NOMO-1 treated with DMSO at 0.1 percent for 48 hours (cell line): ENCODE measurements at regions not wholly inside any gene's neighbourhood (a gene's known extent, or its start where the extent isn't known, plus 50 kb on each side); places are given as distances from the start of the nearest gene placed in this dataset.
"Not testable (repeated sequence)": the region's sequence is repeated elsewhere in the genome, so short reads cannot be mapped to it uniquely, and the experiment has no call there.

Experiments used
- DNase-seq: peaks from one replicate; lab custom pipeline; 2025; ENCODE audit not compliant: unreplicated experiment; lab: John Stamatoyannopoulos, UW

DNA sequence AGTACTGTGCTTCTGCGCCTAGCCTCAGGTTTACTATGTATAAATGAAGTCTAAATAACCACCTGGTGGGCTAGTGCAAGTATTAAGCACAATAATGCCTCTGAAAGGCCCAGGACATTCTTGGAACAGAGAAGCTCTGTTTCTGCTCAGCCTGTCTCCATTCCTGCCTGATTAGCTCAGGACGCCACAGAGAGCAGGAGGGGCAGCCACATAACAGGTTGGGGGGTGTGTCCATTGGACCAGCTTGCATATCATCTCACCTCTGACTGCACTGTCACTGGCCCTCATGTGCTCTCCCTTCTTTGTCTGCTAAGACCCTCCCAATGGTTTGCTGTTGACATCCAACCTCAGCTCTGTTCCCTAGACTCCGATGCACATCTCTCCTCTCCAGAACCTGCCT, 52.8 kb upstream of the IKZF1 start:
- no peak for DNase-seq

- DNase-seq = no peak
Measured at GRCh38 chr7:50246551-50246950, 58.0 kb upstream of the IKZF1 start.

DNA sequence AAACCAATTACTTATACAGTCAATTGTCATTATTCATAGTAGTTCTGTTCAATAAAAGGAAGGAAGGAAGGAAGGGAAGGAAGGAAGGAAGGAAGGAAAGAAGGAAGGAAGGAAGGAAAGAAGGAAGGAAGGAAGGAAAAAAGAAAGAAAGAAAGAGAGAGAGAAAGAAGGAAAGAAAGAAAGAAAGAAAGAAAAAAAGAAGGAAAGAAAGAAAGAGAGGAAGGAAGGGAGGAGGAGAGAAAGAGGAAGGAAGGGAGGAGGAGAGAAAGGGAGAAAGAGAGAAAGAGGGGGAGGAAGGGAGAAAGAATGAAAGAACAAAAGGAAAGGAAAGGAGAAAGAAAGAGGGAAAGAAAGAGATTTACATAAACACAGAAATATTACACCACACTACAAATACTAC, 62.4 kb upstream of the IKZF1 start:
- DNase-seq = not testable (repeated sequence)

GRCh38 chr7:50240699-50241098, 63.8 kb upstream of the IKZF1 start:
- DNase-seq = not testable (repeated sequence)

GRCh38 chr7:50229964-50230363, 74.6 kb upstream of the IKZF1 start:
- DNase-seq = peak; percentile 38

DNA sequence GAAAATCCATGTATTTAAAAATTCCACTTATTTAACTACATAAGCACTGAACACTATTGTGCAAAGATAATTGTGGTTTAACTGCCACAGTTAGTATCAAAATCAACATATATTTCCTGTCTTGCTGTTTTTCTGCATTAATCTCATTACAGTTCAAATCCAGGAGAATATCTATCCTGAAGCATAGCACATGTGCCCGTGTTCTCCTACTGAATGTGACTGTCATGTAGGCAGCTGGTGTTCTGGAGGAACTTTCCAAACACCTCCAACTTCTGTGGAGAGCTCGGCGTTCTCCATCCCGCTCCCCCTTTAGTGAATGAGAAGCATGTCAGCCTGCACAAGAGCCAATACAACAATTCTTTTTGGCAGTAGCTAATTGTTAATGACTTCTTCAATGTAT, 76.4 kb upstream of the IKZF1 start:
- no peak for DNase-seq

DNA sequence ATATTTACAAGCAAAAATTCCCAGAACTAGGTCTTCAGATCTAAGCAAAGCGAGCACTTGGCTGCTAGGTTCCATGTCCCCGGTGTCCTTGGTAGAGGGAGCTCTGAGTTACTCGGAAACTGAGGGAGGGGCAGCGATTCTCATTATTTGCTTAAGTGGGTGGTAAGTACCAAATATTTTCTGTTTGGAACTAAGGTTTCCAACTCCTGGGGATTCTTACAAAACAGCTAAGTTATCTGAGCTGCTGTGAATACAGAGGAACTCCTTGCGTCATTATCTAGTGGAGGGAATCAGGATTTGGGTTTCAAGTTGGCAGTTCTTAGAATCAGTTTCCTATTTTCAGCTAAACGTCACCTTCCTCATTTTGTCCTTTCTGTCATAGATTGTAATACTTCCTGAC, 76.8 kb upstream of the IKZF1 start:
- DNase-seq = peak; percentile 69

- DNase-seq = no peak
Measured at GRCh38 chr7:50226669-50227068, 77.8 kb upstream of the IKZF1 start.

- DNase-seq = peak; percentile 22
Measured at GRCh38 chr7:50226145-50226544, 78.4 kb upstream of the IKZF1 start.

GRCh38 chr7:50221433-50221832, 83.1 kb upstream of the IKZF1 start:
- DNase-seq = no peak

DNA sequence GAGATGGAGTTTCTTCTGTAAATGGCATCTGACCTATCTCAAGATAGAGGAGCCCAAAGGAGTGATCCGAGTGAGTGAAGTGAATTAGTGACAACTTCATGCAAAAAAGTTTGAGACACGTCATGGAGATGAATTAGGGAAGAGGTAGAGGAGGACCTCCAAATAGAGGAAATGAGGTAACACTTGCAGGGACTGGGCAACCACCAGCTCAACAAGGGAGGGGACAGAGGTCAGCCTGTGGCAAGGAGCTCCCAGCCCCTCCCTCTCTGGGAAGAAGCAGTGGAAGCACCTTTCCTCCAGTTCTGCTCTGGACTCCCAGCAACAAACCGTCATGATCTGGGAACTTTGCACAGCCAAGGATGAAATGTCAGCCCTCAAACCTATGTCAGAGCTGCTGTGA, 83.5 kb upstream of the IKZF1 start:
- DNase-seq = peak; percentile 75

- peak; percentile 75 for DNase-seq
Measured at GRCh38 chr7:50220273-50220672, 84.2 kb upstream of the IKZF1 start.

GRCh38 chr7:50217821-50218281, 86.7 kb upstream of the IKZF1 start:
- peak; percentile 93 for DNase-seq

DNA sequence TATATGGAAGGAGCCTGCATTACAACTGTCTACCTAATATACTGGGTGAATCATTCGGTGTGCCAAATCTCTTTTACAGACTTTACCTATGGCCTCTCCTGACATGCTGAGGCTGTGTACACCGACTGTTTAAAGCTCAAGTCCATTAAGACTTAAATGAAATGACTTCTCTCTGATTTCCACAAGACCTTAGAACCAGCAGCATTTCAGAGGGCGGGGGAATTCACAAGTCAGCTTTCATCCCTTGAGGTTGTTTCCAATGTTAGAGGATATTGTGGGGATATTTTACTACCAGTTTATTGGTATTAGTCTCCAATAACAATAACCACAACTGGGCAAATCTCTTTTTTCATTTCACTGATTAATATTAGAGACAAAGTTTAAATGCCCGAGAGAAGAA, 87.1 kb upstream of the IKZF1 start:
- DNase-seq = no peak

DNA sequence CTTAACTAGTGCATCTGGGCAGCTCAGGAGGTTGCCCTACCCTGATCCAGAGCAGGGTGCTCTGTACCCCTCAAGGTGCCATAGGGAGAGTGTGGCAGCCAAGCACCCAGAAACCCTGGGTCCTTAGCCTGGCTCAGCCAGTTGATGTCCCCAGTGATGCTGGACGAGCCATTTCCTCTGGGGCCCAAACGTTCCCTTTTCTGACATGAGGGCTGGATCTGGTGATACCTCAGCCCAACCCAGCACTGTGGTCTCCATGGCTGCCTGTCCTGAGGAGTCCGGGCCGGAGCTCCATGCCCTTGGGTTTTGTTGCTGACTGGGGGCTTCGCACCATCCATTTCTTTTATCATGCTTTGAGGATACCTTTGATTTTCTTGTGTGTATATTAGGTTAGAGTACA, 87.9 kb upstream of the IKZF1 start:
- DNase-seq = no peak

DNA sequence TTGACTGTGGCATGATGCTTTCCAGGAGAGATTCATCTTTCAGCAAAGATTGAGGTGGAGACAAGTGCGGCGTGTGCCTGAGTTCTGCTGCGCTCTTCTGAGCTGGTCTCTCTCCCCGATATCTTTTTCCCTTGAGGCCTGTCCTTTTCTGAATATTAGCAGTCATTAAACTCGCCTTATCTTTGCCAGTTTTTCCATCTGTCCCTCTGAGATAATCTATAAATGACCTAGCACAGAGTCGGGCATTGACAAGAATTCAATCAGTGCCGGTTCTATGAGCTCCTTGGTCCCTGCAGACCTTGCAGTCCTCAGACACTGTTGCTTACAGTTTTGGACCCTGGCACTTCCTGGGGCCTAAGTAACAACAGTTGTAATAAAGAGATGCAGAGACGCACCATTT, 89.7 kb upstream of the IKZF1 start:
- DNase-seq = no peak

DNA sequence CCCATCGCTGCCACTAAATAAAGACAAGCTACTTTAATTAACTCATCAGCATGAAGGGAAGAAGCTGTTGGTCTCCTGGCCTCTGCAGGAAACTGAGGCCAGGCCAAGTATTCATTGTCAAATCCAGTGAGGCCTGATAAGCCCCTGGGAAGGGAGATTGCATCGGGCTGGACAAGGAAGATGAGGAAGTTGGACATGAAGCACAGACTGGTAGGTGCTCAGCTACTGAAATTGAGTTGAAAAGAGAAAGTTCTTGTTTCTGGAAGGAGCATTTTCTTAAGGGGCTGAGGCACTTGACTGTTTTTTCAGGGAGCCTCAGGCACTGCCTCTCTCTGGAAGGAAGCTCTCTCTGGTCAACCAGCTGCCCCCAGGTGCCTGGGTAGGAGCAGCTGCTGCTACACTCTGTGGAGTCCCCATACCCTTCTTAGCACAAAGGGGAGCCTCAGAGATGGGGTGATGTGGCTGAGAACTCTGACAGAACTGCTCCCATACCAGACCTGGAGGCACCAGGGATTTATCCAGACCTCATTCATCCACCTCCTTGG, 90.3 kb upstream of the IKZF1 start:
- DNase-seq = peak; percentile 51

DNA sequence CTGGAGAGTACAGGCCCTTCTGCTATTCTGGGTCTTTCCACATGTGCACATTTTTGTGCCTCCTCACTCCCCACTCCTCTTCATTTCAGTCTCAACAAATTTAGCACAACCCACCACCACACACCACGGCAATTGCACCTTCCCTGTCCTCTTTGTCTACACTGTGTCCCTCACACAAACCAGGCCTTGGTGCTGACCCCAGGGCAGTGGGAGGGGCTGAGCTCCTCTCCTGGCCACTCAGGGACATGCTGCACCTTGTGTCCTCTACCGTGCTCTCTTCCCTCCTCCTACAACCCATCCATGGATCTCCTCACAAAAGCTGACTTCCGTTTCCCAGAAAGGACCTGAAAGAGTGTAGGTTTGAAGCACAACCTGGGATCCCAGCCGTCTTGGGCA, 90.9 kb upstream of the IKZF1 start:
- DNase-seq = no peak

GRCh38 chr7:50212666-50213621, 91.6 kb upstream of the IKZF1 start:
- DNase-seq = peak; percentile 75

DNA sequence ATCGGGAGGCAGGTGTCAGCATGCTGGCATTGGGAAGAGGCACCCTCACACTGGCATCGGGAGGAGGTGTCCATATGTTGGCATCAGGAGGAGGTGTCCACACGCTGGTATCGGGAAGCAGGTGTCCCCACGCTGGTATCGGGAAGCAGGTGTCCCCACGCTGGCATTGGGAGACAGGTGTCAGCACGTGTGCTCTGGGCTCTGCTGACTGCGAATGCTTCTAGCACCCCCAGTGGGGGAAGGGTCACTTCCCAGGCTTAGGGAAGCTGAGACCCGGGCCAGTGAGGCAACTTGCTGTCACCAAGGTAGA, 92.5 kb upstream of the IKZF1 start:
- DNase-seq = no peak

- no peak for DNase-seq
Measured at GRCh38 chr7:50211130-50212015, 93.1 kb upstream of the IKZF1 start.

DNA sequence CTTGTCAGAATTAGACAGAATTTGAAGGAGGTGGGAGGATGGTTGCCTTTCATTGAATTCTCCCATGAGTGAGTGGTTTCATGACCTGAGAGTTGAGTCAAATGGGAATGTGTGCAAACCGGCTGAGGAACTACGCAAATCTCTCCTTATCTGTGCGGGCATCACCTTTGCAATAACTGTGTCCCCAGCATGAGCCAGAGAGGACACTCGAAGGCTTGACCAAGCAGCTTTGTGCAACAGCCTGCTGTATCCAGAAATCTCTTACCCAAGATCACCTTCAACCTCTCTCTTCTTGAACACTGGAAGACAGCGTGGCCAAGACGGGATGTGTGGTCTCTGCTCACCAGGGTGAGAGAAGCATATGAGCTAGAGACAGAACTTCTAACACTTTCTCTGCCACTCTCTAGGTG, 93.8 kb upstream of the IKZF1 start:
- DNase-seq = no peak
